CD4-positive, alpha-beta memory T cell (primary cell): ENCODE measurements at regions not wholly inside any gene's neighbourhood (a gene's known extent, or its start where the extent isn't known, plus 50 kb on each side); places are given as distances from the start of the nearest gene placed in this dataset.

Experiments used
- CTCF ChIA-PET: fragments of 350-600 bp; sonication (Branson Sonifier 250); formaldehyde crosslinking; loops from one replicate; lab custom pipeline; 2021; ENCODE audit warnings: inconsistent platforms; ENCODE audit not compliant: partially characterized antibody; lab: Charles Lee
- POLR2A ChIA-PET: fragments of 350-600 bp; sonication (Branson Sonifier 250); formaldehyde crosslinking; loops from one replicate; lab custom pipeline; 2021; ENCODE audit not compliant: partially characterized antibody; lab: Charles Lee
- DNase-seq, 5 donors: peaks; one replicate each; pipeline versions ENCODE4 v3.0.0 to v3.0.0-alpha.2; 2020 to 2022; ENCODE audit warnings: mixed read lengths in 1 of 5
- H3K27ac ChIP-seq: one replicate; pipeline ENCODE4 v1.7.0; 2013; ENCODE audit warnings: low read depth, low read length
- H3K27me3 ChIP-seq: 2 replicates; pipeline ENCODE4 v1.7.0; 2013; ENCODE audit warnings: mild to moderate bottlenecking, low read length, moderate library complexity; ENCODE audit not compliant: insufficient read depth
- H3K36me3 ChIP-seq: 2 replicates; pipeline ENCODE4 v1.7.0; 2013; ENCODE audit warnings: mild to moderate bottlenecking, low read length, moderate library complexity; ENCODE audit not compliant: insufficient read depth
- H3K4me1 ChIP-seq: 2 replicates; pipeline ENCODE4 v1.7.0; 2013; ENCODE audit warnings: mild to moderate bottlenecking, low read length, moderate library complexity; ENCODE audit not compliant: insufficient read depth
- H3K4me3 ChIP-seq, 2 donors: one replicate each; pipeline ENCODE4 v1.7.0; 2013; ENCODE audit warnings: low read length in 2 of 2, mild to moderate bottlenecking in 1 of 2
- H3K9me3 ChIP-seq, 2 donors: one replicate each; pipeline ENCODE4 v1.7.0; 2013; ENCODE audit warnings: low read length in 2 of 2, control low read depth in 1 of 2; ENCODE audit not compliant: control insufficient read depth in 1 of 2
- H3K27ac Mint-ChIP-seq, 7 donors: one replicate each; pipeline ENCODE4 v1.8.0; 2020 to 2021; ENCODE audit warnings: mixed read lengths in 7 of 7, mild to moderate bottlenecking in 6 of 7, inconsistent platforms in 3 of 7, moderate library complexity in 3 of 7
- H3K27me3 Mint-ChIP-seq, 2 donors: one replicate each; pipeline ENCODE4 v1.8.0; 2020 to 2021; ENCODE audit warnings: mixed read lengths in 2 of 2
- H3K36me3 Mint-ChIP-seq, 2 donors: one replicate each; pipeline ENCODE4 v1.8.0; 2020 to 2021; ENCODE audit warnings: mixed read lengths in 2 of 2, inconsistent platforms in 1 of 2, mild to moderate bottlenecking in 1 of 2
- H3K4me1 Mint-ChIP-seq, 4 donors: one replicate each; pipeline ENCODE4 v1.8.0; 2020 to 2021; ENCODE audit warnings: mixed read lengths in 4 of 4, mild to moderate bottlenecking in 1 of 4
- H3K4me3 Mint-ChIP-seq, 8 donors: one replicate each; pipeline ENCODE4 v1.8.0; 2020 to 2021; ENCODE audit warnings: mixed read lengths in 8 of 8, mild to moderate bottlenecking in 7 of 8, moderate library complexity in 6 of 8, inconsistent platforms in 3 of 8
- H3K9me3 Mint-ChIP-seq, 8 donors: one replicate each; pipeline ENCODE4 v1.8.0; 2020 to 2021; ENCODE audit warnings: mixed read lengths in 8 of 8, mild to moderate bottlenecking in 5 of 8, inconsistent platforms in 3 of 8, moderate library complexity in 1 of 8
- intact Hi-C: fragments of 100-400 bp; cut with micrococcal nuclease; formaldehyde crosslinking; loops from one replicate; pipeline ENCODE4 v1.15.1; 2023

DNA sequence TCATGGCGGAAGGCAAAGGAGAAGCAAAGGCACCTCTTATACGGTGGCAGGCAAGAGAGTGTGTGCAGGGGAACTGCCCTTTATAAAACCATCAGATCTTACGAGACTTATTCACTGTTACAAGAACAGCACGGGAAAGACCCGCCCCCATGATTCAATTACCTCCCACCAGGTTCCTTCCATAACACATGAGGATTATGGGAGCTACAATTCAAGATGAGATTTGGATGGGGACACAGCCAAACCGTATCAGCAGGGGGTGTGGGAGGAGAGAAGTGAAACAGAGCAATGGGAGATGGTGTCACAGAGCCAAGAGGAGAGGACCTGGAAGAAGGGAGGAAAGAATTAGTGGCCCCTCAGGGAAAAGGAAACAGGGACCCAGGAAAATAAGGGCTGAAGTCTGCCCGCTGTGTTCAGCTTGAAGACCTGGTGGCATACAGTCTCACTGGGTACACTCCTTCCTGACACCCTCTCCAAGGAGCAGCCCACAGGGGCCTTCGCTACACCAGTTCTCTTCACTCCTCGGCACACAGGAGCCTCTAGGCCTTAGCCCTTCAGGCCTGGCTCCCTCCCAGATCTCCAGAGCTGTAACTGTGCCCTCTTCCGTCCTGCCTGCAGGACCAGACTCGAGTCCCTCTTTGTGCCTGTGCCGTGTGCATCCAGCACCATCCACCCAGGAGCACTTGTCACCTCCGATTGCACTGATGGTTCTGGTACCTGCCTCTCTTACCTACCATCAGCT is 262.1 kb downstream of the EIPR1 start:
- H3K4me1 Mint-ChIP-seq, result no peaks in the 10 kb centered on the region
- H3K36me3 Mint-ChIP-seq, result peaks cover 0 to 4% of the 10 kb centered on the region in 2 donors
- Histone ChIP-seq H3K4me1 (no peaks in the 10 kb centered on the region), H3K9me3 (no peaks in the 10 kb centered on the region), H3K27me3 (no peaks in the 10 kb centered on the region), H3K36me3 (no peaks in the 10 kb centered on the region), H3K4me3 (no peak overlapping the region), H3K27ac (no peak overlapping the region)
- peak overlapping the region in 1 of 7 donors; percentile 10 for H3K27ac Mint-ChIP-seq
- ChIA-PET CTCF (no interaction called here), POLR2A (no interaction called here)
- no peak overlapping the region for H3K4me3 Mint-ChIP-seq
- no peaks in the 10 kb centered on the region for H3K27me3 Mint-ChIP-seq
- H3K9me3 Mint-ChIP-seq, result no peaks in the 10 kb centered on the region
- DNase-seq, result no peak
- intact Hi-C loops, result no loop called here

DNA sequence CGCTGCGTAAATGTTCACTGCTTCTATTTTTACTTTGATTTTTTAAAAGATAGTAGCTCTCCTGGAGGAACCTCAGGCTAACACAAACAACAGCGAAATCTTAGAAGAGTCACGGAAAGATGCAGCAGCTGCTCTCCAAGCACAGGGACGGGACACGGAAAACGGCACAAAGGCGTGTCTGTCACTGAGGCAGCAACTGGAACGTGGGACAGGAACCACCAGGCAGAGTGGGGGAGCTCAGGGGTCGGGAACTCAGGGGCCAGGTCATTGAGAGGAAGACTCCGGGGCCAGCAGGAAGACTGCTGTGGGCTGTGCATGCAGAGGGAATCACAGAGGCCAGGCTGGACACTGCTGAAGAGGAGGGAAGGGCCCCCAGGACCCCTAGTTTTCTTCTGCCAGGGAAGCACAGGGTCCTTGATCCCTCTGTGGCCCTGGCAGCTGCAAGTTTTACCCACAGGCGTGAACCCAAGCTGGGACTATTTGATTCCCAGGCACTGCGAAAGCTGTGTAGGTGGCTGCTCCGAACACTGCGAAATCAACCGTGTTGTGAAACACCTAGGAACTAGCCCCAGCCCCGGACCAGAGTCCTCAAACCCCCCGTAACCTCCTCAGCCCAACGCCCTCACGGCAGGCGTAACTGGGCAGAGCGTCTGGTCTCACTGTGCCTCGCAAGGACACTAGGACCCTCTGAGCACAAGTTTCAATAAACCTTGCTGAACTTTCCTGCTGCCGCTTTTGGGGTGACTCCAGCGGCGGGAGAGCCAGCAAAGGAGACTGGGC is 263.0 kb downstream of the EIPR1 start:
- Histone ChIP-seq H3K9me3 (no peaks in the 10 kb centered on the region), H3K27me3 (no peaks in the 10 kb centered on the region), H3K4me1 (no peaks in the 10 kb centered on the region), H3K36me3 (no peaks in the 10 kb centered on the region), H3K27ac (no peak overlapping the region), H3K4me3 (no peak overlapping the region)
- DNase-seq, result no peak
- ChIA-PET CTCF (no interaction called here), POLR2A (no interaction called here)
- intact Hi-C loops, result no loop called here
- no peaks in the 10 kb centered on the region for H3K27me3 Mint-ChIP-seq
- H3K36me3 Mint-ChIP-seq, result no peaks in the 10 kb centered on the region
- H3K4me3 Mint-ChIP-seq, result no peak overlapping the region
- no peaks in the 10 kb centered on the region for H3K4me1 Mint-ChIP-seq
- H3K9me3 Mint-ChIP-seq, result peaks cover 0 to 2% (median 0%) of the 10 kb centered on the region in 8 donors
- no peak overlapping the region for H3K27ac Mint-ChIP-seq

GRCh38 chr2:3113769-3114168 is 263.8 kb downstream of the EIPR1 start:
- Mint-ChIP-seq H3K27me3 (no peaks in the 10 kb centered on the region), H3K27ac (no peak overlapping the region), H3K4me1 (no peaks in the 10 kb centered on the region), H3K36me3 (no peaks in the 10 kb centered on the region), H3K9me3 (peaks cover 0 to 2% (median 0%) of the 10 kb centered on the region in 8 donors), H3K4me3 (no peak overlapping the region)
- intact Hi-C loops, result no loop called here
- H3K4me1 ChIP-seq, result no peaks in the 10 kb centered on the region
- no peaks in the 10 kb centered on the region for H3K36me3 ChIP-seq
- no peak overlapping the region for H3K27ac ChIP-seq
- CTCF ChIA-PET, result no interaction called here
- H3K9me3 ChIP-seq, result no peaks in the 10 kb centered on the region
- DNase-seq, result no peak
- H3K4me3 ChIP-seq, result no peak overlapping the region
- POLR2A ChIA-PET, result no interaction called here
- no peaks in the 10 kb centered on the region for H3K27me3 ChIP-seq

- H3K9me3 Mint-ChIP-seq, result peaks cover 0 to 2% (median 0%) of the 10 kb centered on the region in 8 donors
- H3K4me1 Mint-ChIP-seq, result no peaks in the 10 kb centered on the region
- H3K4me1 ChIP-seq, result no peaks in the 10 kb centered on the region
- no peak overlapping the region for H3K27ac ChIP-seq
- CTCF ChIA-PET, result no interaction called here
- no peak for DNase-seq
- H3K36me3 Mint-ChIP-seq, result no peaks in the 10 kb centered on the region
- no peaks in the 10 kb centered on the region for H3K27me3 Mint-ChIP-seq
- H3K4me3 Mint-ChIP-seq, result no peak overlapping the region
- H3K27ac Mint-ChIP-seq, result no peak overlapping the region
- POLR2A ChIA-PET, result no interaction called here
- H3K4me3 ChIP-seq, result no peak overlapping the region
- H3K36me3 ChIP-seq, result no peaks in the 10 kb centered on the region
- H3K9me3 ChIP-seq, result no peaks in the 10 kb centered on the region
- no peaks in the 10 kb centered on the region for H3K27me3 ChIP-seq
- intact Hi-C loops, result no loop called here
Observed at GRCh38 chr2:3113122-3113521, 264.5 kb downstream of the EIPR1 start.

DNA sequence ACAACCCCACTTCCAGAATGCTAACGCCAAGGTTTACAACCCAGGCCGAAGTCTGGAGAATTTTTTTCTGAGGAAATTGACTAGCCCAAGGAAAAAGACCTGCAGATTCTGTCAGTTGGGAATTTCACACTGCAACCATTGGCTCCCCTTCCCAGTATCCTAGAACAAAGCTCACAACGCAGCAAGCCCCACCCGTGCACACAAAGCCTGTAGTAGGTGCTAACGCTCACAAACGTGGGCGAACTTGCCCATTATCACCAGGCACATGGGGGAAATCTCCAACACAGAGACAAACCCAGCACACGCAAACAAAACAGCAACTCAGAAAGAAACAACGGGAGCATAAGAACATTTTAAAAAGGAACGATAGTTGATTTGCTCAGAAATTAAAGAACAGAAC is 265.1 kb downstream of the EIPR1 start:
- Histone ChIP-seq H3K27me3 (no peaks in the 10 kb centered on the region), H3K36me3 (no peaks in the 10 kb centered on the region), H3K27ac (no peak overlapping the region), H3K4me1 (no peaks in the 10 kb centered on the region), H3K4me3 (no peak overlapping the region), H3K9me3 (no peaks in the 10 kb centered on the region)
- Mint-ChIP-seq H3K9me3 (peaks cover 0 to 2% (median 0%) of the 10 kb centered on the region in 8 donors), H3K27me3 (no peaks in the 10 kb centered on the region), H3K36me3 (no peaks in the 10 kb centered on the region), H3K4me3 (no peak overlapping the region), H3K27ac (no peak overlapping the region), H3K4me1 (no peaks in the 10 kb centered on the region)
- no peak for DNase-seq
- ChIA-PET CTCF (no interaction called here), POLR2A (no interaction called here)
- intact Hi-C loops, result no loop called here

- CTCF ChIA-PET, result no interaction called here
- intact Hi-C loops, result no loop called here
- Mint-ChIP-seq H3K27ac (no peak overlapping the region), H3K36me3 (no peaks in the 10 kb centered on the region), H3K9me3 (peaks cover 0 to 2% (median 0%) of the 10 kb centered on the region in 8 donors), H3K27me3 (no peaks in the 10 kb centered on the region), H3K4me3 (no peak overlapping the region), H3K4me1 (no peaks in the 10 kb centered on the region)
- Histone ChIP-seq H3K27ac (no peak overlapping the region), H3K36me3 (no peaks in the 10 kb centered on the region), H3K4me3 (no peak overlapping the region), H3K27me3 (no peaks in the 10 kb centered on the region), H3K9me3 (no peaks in the 10 kb centered on the region), H3K4me1 (no peaks in the 10 kb centered on the region)
- POLR2A ChIA-PET, result no interaction called here
- DNase-seq, result no peak
Observed at GRCh38 chr2:3112131-3112530, 265.5 kb downstream of the EIPR1 start.

- H3K9me3 Mint-ChIP-seq, result peaks cover 0 to 2% (median 0%) of the 10 kb centered on the region in 8 donors
- DNase-seq, result no peak
- Histone ChIP-seq H3K27me3 (no peaks in the 10 kb centered on the region), H3K36me3 (no peaks in the 10 kb centered on the region), H3K27ac (no peak overlapping the region), H3K4me1 (no peaks in the 10 kb centered on the region), H3K9me3 (no peaks in the 10 kb centered on the region), H3K4me3 (no peak overlapping the region)
- CTCF ChIA-PET, result no interaction called here
- no peaks in the 10 kb centered on the region for H3K36me3 Mint-ChIP-seq
- no peak overlapping the region for H3K4me3 Mint-ChIP-seq
- H3K4me1 Mint-ChIP-seq, result no peaks in the 10 kb centered on the region
- no peak overlapping the region for H3K27ac Mint-ChIP-seq
- H3K27me3 Mint-ChIP-seq, result no peaks in the 10 kb centered on the region
- intact Hi-C loops, result no loop called here
- POLR2A ChIA-PET, result no interaction called here
Observed at GRCh38 chr2:3110994-3111666, 266.5 kb downstream of the EIPR1 start.
